Transverse colon (tissue), 4 donors: ENCODE measurements at regions not wholly inside any gene's neighbourhood (a gene's known extent, or its start where the extent isn't known, plus 50 kb on each side); places are given as distances from the start of the nearest gene placed in this dataset.
"Not testable (repeated sequence)": the region's sequence is repeated elsewhere in the genome, so short reads cannot be mapped to it uniquely, and the experiment has no call there.

Source experiments
- CTCF ChIP-seq, 5 experiments: fragments of 200-600 bp in 3 of 5; fragments of 450-650 bp in 2 of 5; sonication (generic) in 3 of 5; IDR thresholded peaks; 1 replicate in 2 of 5; 2 replicates in 3 of 5; pipeline ENCODE4 v1.5.1; 2016 to 2017; ENCODE audit warnings: antibody characterized with exemption in 5 of 5, inconsistent platforms in 3 of 5, mild to moderate bottlenecking in 2 of 5, moderate library complexity in 1 of 5
- EP300 ChIP-seq: sonication (generic); formaldehyde crosslinking; IDR thresholded peaks from one replicate; pipeline ENCODE4 v1.6.1; 2017; ENCODE audit warnings: antibody characterized with exemption, low read depth
- POLR2A ChIP-seq: fragments of 450-650 bp; IDR thresholded peaks from one replicate; pipeline ENCODE4 v1.6.1; 2016; ENCODE audit warnings: antibody characterized with exemption, mild to moderate bottlenecking, moderate library complexity
- POLR2AphosphoS5 ChIP-seq, 3 donors: sonication (generic); formaldehyde crosslinking; IDR thresholded peaks; one replicate each; pipeline ENCODE4 v1.6.1; 2016; ENCODE audit warnings: antibody characterized with exemption in 3 of 3

GRCh38 chrX:74098407-74098806, 205.6 kb upstream of the ZCCHC13 start:
- TF ChIP-seq CTCF (IDR thresholded peaks at IDR 0.05); POLR2A; EP300; POLR2AphosphoS5 (IDR thresholded peaks at IDR 0.05): not testable (repeated sequence)
